ENCODE measurements at regions not wholly inside any gene's neighbourhood (a gene's known extent, or its start where the extent isn't known, plus 50 kb on each side); places are given as distances from the start of the nearest gene placed in this dataset.

- H4K5ac ChIP-seq (ENCODE audit: insufficient read length, low read depth, low read length): no peak overlapping the region
- H3K23me2 ChIP-seq (ENCODE audit: insufficient read length, low read depth, low read length, poor library complexity, severe bottlenecking): no peaks in the 10 kb centered on the region
- peak overlapping the region; percentile 33 for H2BK12ac ChIP-seq (ENCODE audit: insufficient read length, low read depth, low read length)
- H3T11ph ChIP-seq (ENCODE audit: low read length): no peak overlapping the region
- H3K4me1 ChIP-seq (ENCODE audit: insufficient read depth, low read length): no peaks in the 10 kb centered on the region
- no peak overlapping the region for H3K9ac ChIP-seq (ENCODE audit: extremely low read depth, insufficient read length, low read length)
- no peak overlapping the region for H3K14ac ChIP-seq (ENCODE audit: insufficient read depth, low read length)
- Mint-ChIP-seq H3K9me3 (no peaks in the 10 kb centered on the region), H3K4me3 (no peak overlapping the region), H3K4me1 (peaks cover 6% of the 10 kb centered on the region in 2 experiments), H3K27me3 (ENCODE audit: low read depth) (no peaks in the 10 kb centered on the region), H3K36me3 (ENCODE audit: insufficient read depth in 1 of 3, low read depth in 3 of 3) (no peaks in the 10 kb centered on the region), H3K27ac (no peak overlapping the region)
- H3K27ac ChIP-seq (ENCODE audit: insufficient read length, low read depth, low read length): no peak overlapping the region
- no peak for DNase-seq
- no peak overlapping the region for H2BK120ac ChIP-seq (ENCODE audit: low read depth, low read length, poor library complexity, severe bottlenecking)
- H3K4me2 ChIP-seq (ENCODE audit: insufficient read depth, insufficient read length, low read length): no peak overlapping the region
- H3K4ac ChIP-seq (ENCODE audit: low read depth, low read length): no peak overlapping the region
- no peak overlapping the region for H2BK20ac ChIP-seq (ENCODE audit: low read depth, low read length, poor library complexity, severe bottlenecking)
- H2BK15ac ChIP-seq (ENCODE audit: low read depth, low read length): no peak overlapping the region
- no peak overlapping the region for H2AK5ac ChIP-seq (ENCODE audit: insufficient read length, low read length)
- no peak overlapping the region for H3K18ac ChIP-seq (ENCODE audit: insufficient read length, low read depth, low read length)
- no peak overlapping the region for H4K8ac ChIP-seq (replicated peaks; ENCODE audit: insufficient read length, low read depth, low read length)
- no peaks in the 10 kb centered on the region for H3K79me1 ChIP-seq (ENCODE audit: insufficient read depth, low read depth, low read length, poor library complexity, severe bottlenecking)
- H3K79me2 ChIP-seq (ENCODE audit: insufficient read depth, low read length): no peaks in the 10 kb centered on the region
- no peak overlapping the region for H2BK5ac ChIP-seq (ENCODE audit: insufficient read length, low read length)
- H4K20me1 ChIP-seq (ENCODE audit: control insufficient read depth, insufficient read depth, insufficient read length): no peaks in the 10 kb centered on the region
- TF ChIP-seq, protein P1, sequence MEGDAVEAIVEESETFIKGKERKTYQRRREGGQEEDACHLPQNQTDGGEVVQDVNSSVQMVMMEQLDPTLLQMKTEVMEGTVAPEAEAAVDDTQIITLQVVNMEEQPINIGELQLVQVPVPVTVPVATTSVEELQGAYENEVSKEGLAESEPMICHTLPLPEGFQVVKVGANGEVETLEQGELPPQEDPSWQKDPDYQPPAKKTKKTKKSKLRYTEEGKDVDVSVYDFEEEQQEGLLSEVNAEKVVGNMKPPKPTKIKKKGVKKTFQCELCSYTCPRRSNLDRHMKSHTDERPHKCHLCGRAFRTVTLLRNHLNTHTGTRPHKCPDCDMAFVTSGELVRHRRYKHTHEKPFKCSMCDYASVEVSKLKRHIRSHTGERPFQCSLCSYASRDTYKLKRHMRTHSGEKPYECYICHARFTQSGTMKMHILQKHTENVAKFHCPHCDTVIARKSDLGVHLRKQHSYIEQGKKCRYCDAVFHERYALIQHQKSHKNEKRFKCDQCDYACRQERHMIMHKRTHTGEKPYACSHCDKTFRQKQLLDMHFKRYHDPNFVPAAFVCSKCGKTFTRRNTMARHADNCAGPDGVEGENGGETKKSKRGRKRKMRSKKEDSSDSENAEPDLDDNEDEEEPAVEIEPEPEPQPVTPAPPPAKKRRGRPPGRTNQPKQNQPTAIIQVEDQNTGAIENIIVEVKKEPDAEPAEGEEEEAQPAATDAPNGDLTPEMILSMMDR (conservative IDR thresholded peaks at IDR 0.05): no peak
- no peak overlapping the region for H2AFZ ChIP-seq (ENCODE audit: low read length)
- no peaks in the 10 kb centered on the region for H3K9me3 ChIP-seq (ENCODE audit: control insufficient read depth, low read depth, low read length)
- H3K56ac ChIP-seq (ENCODE audit: insufficient read length, low read depth, low read length): no peak overlapping the region
- no CpG with 5 or more reads among the region's 3 CpGs for WGBS (ENCODE audit: extremely low coverage, insufficient read length, low lambda C conversion rate)
- no peaks in the 10 kb centered on the region for H3K27me3 ChIP-seq (ENCODE audit: insufficient read depth, low read length)
- no peak overlapping the region for H3K23ac ChIP-seq (ENCODE audit: insufficient read length, low read depth, low read length)
- H4K91ac ChIP-seq (ENCODE audit: insufficient read length, low read depth, low read length): no peak overlapping the region
These were observed 422.6 kb downstream of the BRINP1 start for GRCh38 chr9:118946669-118947068.

Data from H9 (cell line).